ENCODE measurements at regions not wholly inside any gene's neighbourhood (a gene's known extent, or its start where the extent isn't known, plus 50 kb on each side); places are given as distances from the start of the nearest gene placed in this dataset.
"Not testable (repeated sequence)": the region's sequence is repeated elsewhere in the genome, so short reads cannot be mapped to it uniquely, and the experiment has no call there.

GRCh38 chr21:6466707-6467106, 4054.7 kb upstream of the TPTE start:
- TF ChIP-seq EZH2 (IDR thresholded peaks at IDR 0.05); POLR2AphosphoS5 (IDR thresholded peaks at IDR 0.05; ENCODE audit: borderline replicate concordance, low read depth, low read length); FOXP2 (optimal IDR thresholded peaks at IDR 0.05; ENCODE audit: control extremely low read depth, extremely low read length, insufficient read depth): not testable (repeated sequence)

Measured in SK-N-MC (cell line).